H1 (cell line): ENCODE measurements at regions not wholly inside any gene's neighbourhood (a gene's known extent, or its start where the extent isn't known, plus 50 kb on each side); places are given as distances from the start of the nearest gene placed in this dataset.

Experiments used
- CTCF ChIA-PET: fragments of 300-600 bp; sonication (Branson Sonifier 250); formaldehyde crosslinking; loops from one replicate; lab custom pipeline; 2021; ENCODE audit not compliant: partially characterized antibody; lab: Charles Lee
- POLR2A ChIA-PET: fragments of 300-600 bp; sonication (Branson Sonifier 250); formaldehyde crosslinking; loops from one replicate; lab custom pipeline; 2021; ENCODE audit warnings: inconsistent platforms; ENCODE audit not compliant: partially characterized antibody; lab: Charles Lee
- DNase-seq, 2 experiments: peaks; one replicate each; pipeline versions ENCODE4 v3.0.0 to v3.0.0-alpha.2; 2010 to 2022; ENCODE audit warnings: low spot score in 2 of 2, low read depth in 1 of 2, mixed read lengths in 1 of 2
- FAIRE-seq: peaks from 2 replicates; lab custom pipeline; 2011; peaks lifted over from hg19 to GRCh38; lab: Jason Lieb, UNC
- H2AFZ ChIP-seq: 2 replicates; pipeline ENCODE4 v1.8.1; 2012; ENCODE audit warnings: low read length, inconsistent platforms
- H2AK5ac ChIP-seq: 2 replicates; pipeline ENCODE4 v1.6.1; 2013; ENCODE audit warnings: low read depth, low read length
- H2BK120ac ChIP-seq: replicated peaks from 2 replicates; pipeline ENCODE3; 2013; ENCODE audit warnings: low read depth, low read length, inconsistent platforms
- H2BK12ac ChIP-seq: 2 replicates; pipeline ENCODE4 v1.6.1; 2013; ENCODE audit warnings: low read depth, low read length
- H2BK15ac ChIP-seq: 2 replicates; pipeline ENCODE4 v1.6.1; 2013; ENCODE audit warnings: low read length
- H2BK20ac ChIP-seq: 2 replicates; pipeline ENCODE4 v1.6.1; 2013; ENCODE audit warnings: low read length
- H2BK5ac ChIP-seq: 2 replicates; pipeline ENCODE4 v1.6.1; 2013; ENCODE audit warnings: low read depth, low read length
- H3K14ac ChIP-seq: 2 replicates; pipeline ENCODE4 v1.6.1; 2013; ENCODE audit warnings: inconsistent platforms; ENCODE audit not compliant: insufficient read length
- H3K18ac ChIP-seq: 2 replicates; pipeline ENCODE4 v1.6.1; 2013; ENCODE audit warnings: low read length; ENCODE audit errors: extremely low read depth
- H3K23ac ChIP-seq: 2 replicates; pipeline ENCODE4 v1.6.1; 2013; ENCODE audit warnings: inconsistent platforms; ENCODE audit not compliant: insufficient read length
- H3K23me2 ChIP-seq: 2 replicates; pipeline ENCODE4 v1.6.1; 2013; ENCODE audit warnings: low read depth, low read length
- H3K27ac ChIP-seq: 2 replicates; pipeline ENCODE4 v1.6.1; 2011; ENCODE audit warnings: low read depth, low read length, inconsistent platforms
- H3K27me3 ChIP-seq, 4 experiments: replicated peaks in 1 of 4; 1 replicate in 1 of 4; 2 replicates in 3 of 4; pipeline versions ENCODE4 v1.6.1 to v1.8.1; 2011 to 2013; ENCODE audit warnings: low read length in 3 of 4, mild to moderate bottlenecking in 3 of 4, inconsistent platforms in 2 of 4, mixed read lengths in 2 of 4, moderate library complexity in 1 of 4; ENCODE audit not compliant: control insufficient read depth in 3 of 4, insufficient read depth in 3 of 4; ENCODE audit errors: extremely low read depth in 1 of 4
- H3K36me3 ChIP-seq, 4 experiments: 2 replicates each; pipeline versions ENCODE4 v1.6.1 to v1.8.1; 2011 to 2013; ENCODE audit warnings: mild to moderate bottlenecking in 4 of 4, low read length in 3 of 4, moderate library complexity in 2 of 4, control low read depth in 1 of 4, inconsistent platforms in 1 of 4; ENCODE audit not compliant: insufficient read depth in 4 of 4, control insufficient read depth in 2 of 4
- H3K4ac ChIP-seq: replicated peaks from 2 replicates; pipeline ENCODE3; 2013; ENCODE audit warnings: low read length, low read depth, mixed read lengths, inconsistent platforms; ENCODE audit not compliant: insufficient read length
- H3K4me1 ChIP-seq, 4 experiments: replicated peaks in 1 of 4; 1 replicate in 1 of 4; 2 replicates in 3 of 4; pipeline versions ENCODE4 v1.6.1 to v1.8.1; 2011 to 2013; ENCODE audit warnings: low read length in 3 of 4, inconsistent platforms in 2 of 4, mixed read lengths in 1 of 4; ENCODE audit not compliant: insufficient read depth in 4 of 4, control insufficient read depth in 3 of 4
- H3K4me2 ChIP-seq, 2 experiments: 2 replicates each; pipeline versions ENCODE4 v1.6.1 to v1.8.1; 2011 to 2013; ENCODE audit warnings: low read depth in 2 of 2, low read length in 2 of 2, control low read depth in 1 of 2, inconsistent platforms in 1 of 2, mild to moderate bottlenecking in 1 of 2; ENCODE audit not compliant: insufficient read depth in 1 of 2
- H3K4me3 ChIP-seq, 4 experiments: fragments of 200-600, 300-600 bp in 1 of 4; sonication (generic), shearing (Covaris generic), sonication (Bioruptor Twin) in 1 of 4; 2 replicates each; pipeline versions ENCODE4 v1.5.1 to v1.8.1; 2011 to 2016; ENCODE audit warnings: low read length in 4 of 4, low read depth in 3 of 4, control low read depth in 2 of 4, inconsistent platforms in 2 of 4, mild to moderate bottlenecking in 2 of 4, mixed read lengths in 1 of 4, moderate library complexity in 1 of 4; ENCODE audit not compliant: insufficient read depth in 2 of 4; ENCODE audit errors: extremely low read depth in 1 of 4
- H3K56ac ChIP-seq: replicated peaks from 2 replicates; pipeline ENCODE3; 2013; ENCODE audit warnings: low read depth, mild to moderate bottlenecking, mixed read lengths, low read length, inconsistent platforms; ENCODE audit not compliant: insufficient read length
- H3K79me1 ChIP-seq: 2 replicates; pipeline ENCODE4 v1.6.1; 2013; ENCODE audit warnings: low read depth, low read length, control low read depth
- H3K79me2 ChIP-seq, 2 experiments: 2 replicates each; pipeline versions ENCODE4 v1.6.1 to v1.8.1; 2012 to 2013; ENCODE audit warnings: low read length in 2 of 2, mild to moderate bottlenecking in 2 of 2, inconsistent platforms in 1 of 2; ENCODE audit not compliant: insufficient read depth in 2 of 2, control insufficient read depth in 1 of 2
- H3K9ac ChIP-seq, 4 experiments: replicated peaks in 1 of 4; 1 replicate in 1 of 4; 2 replicates in 3 of 4; pipeline versions ENCODE4 v1.6.1 to v1.8.1; 2011 to 2013; ENCODE audit warnings: low read depth in 3 of 4, low read length in 3 of 4, control low read depth in 2 of 4, mild to moderate bottlenecking in 2 of 4, moderate library complexity in 2 of 4, inconsistent platforms in 1 of 4; ENCODE audit errors: extremely low read depth in 1 of 4
- H3K9me3 ChIP-seq, 2 experiments: 2 replicates each; pipeline versions ENCODE4 v1.6.1 to v1.8.1; 2012 to 2013; ENCODE audit warnings: mild to moderate bottlenecking in 2 of 2, moderate library complexity in 2 of 2, control low read depth in 1 of 2, inconsistent platforms in 1 of 2, low read depth in 1 of 2, low read length in 1 of 2, mixed read lengths in 1 of 2; ENCODE audit not compliant: insufficient read depth in 2 of 2
- H4K20me1 ChIP-seq, 2 experiments: replicated peaks in 1 of 2; 2 replicates each; pipeline versions ENCODE3 to v1.8.1; 2011 to 2013; ENCODE audit warnings: inconsistent platforms in 2 of 2, low read length in 2 of 2, mild to moderate bottlenecking in 1 of 2; ENCODE audit not compliant: insufficient read depth in 2 of 2, control insufficient read depth in 1 of 2
- H4K5ac ChIP-seq: 2 replicates; pipeline ENCODE4 v1.6.1; 2013; ENCODE audit warnings: low read length, low read depth, mixed read lengths, inconsistent platforms; ENCODE audit not compliant: insufficient read length
- H4K8ac ChIP-seq: 2 replicates; pipeline ENCODE4 v1.8.0; 2013; ENCODE audit warnings: mild to moderate bottlenecking, moderate library complexity, low read length, inconsistent platforms; ENCODE audit not compliant: insufficient read depth; ENCODE audit errors: extremely low read depth
- H4K91ac ChIP-seq: replicated peaks from 2 replicates; pipeline ENCODE3; 2013; ENCODE audit warnings: low read length, mixed read lengths, inconsistent platforms; ENCODE audit not compliant: insufficient read length
- ATF2 ChIP-seq: IDR thresholded peaks from 2 replicates; pipeline ENCODE4 v1.6.1; 2012; ENCODE audit warnings: low read length, inconsistent platforms
- CREB1 ChIP-seq: IDR thresholded peaks from 2 replicates; pipeline ENCODE4 v1.6.1; 2012; ENCODE audit warnings: inconsistent platforms
- SIRT6 ChIP-seq: IDR thresholded peaks from one replicate; pipeline ENCODE4 v1.7.1; 2012; ENCODE audit warnings: low read length, inconsistent platforms
- SRF ChIP-seq: IDR thresholded peaks from 2 replicates; pipeline ENCODE4 v1.6.1; 2011; ENCODE audit warnings: mild to moderate bottlenecking, low read depth, low read length, moderate library complexity
- TCF12 ChIP-seq: IDR thresholded peaks from 2 replicates; pipeline ENCODE4 v1.6.1; 2011; ENCODE audit warnings: low read depth, mild to moderate bottlenecking, low read length
- TEAD4 ChIP-seq: IDR thresholded peaks from 2 replicates; pipeline ENCODE4 v1.6.1; 2012; ENCODE audit warnings: low read depth, low read length, inconsistent platforms, mixed read lengths
- WGBS, 2 experiments: shearing (Covaris generic) in 1 of 2; methylation state at CpG; one replicate each; pipeline versions ENCODE4 v1.1.6 to v1.1.7; 2013 to 2015; ENCODE audit warnings: low lambda C conversion rate in 2 of 2, mixed read lengths in 2 of 2, inconsistent platforms in 1 of 2, low coverage in 1 of 2, missing lambda C conversion rate in 1 of 2; ENCODE audit not compliant: insufficient replicate concordance in 2 of 2, insufficient coverage in 1 of 2, insufficient read length in 1 of 2; ENCODE audit errors: extremely low coverage in 1 of 2, missing lambda C conversion rate in 1 of 2; 5-methylcytosine and 5-hydroxymethylcytosine counted together

GRCh38 chr13:73842626-73843025, 291.6 kb downstream of the KLF12 start:
- Histone ChIP-seq H4K91ac (no peak overlapping the region), H2AFZ (no peak overlapping the region), H2BK120ac (no peak overlapping the region), H2BK20ac (no peak overlapping the region), H3K79me1 (no peaks in the 10 kb centered on the region), H3K9me3 (no peaks in the 10 kb centered on the region), H3K4me2 (no peak overlapping the region), H2BK12ac (no peak overlapping the region), H3K4me1 (peaks cover 0 to 4% (median under 1%) of the 10 kb centered on the region in 4 experiments; a peak in 2 of 7 replicates), H4K5ac (no peak overlapping the region), H3K27me3 (no peaks in the 10 kb centered on the region), H3K79me2 (no peaks in the 10 kb centered on the region), H3K27ac (no peak overlapping the region), H4K20me1 (no peaks in the 10 kb centered on the region), H3K18ac (no peak overlapping the region), H2BK5ac (no peak overlapping the region), H2BK15ac (no peak overlapping the region), H3K9ac (no peak overlapping the region), H3K14ac (no peak overlapping the region), H3K4me3 (no peak overlapping the region), H4K8ac (no peak overlapping the region), H3K36me3 (no peaks in the 10 kb centered on the region), H3K23me2 (no peaks in the 10 kb centered on the region), H2AK5ac (no peak overlapping the region), H3K23ac (no peak overlapping the region), H3K56ac (no peak overlapping the region), H3K4ac (no peak overlapping the region)
- WGBS, 2 experiments = 93% methylated on average over 4 of the region's 4 CpGs; no CpG with 5 or more reads in 1 of the 2 experiments
- CTCF ChIA-PET = interaction anchor here (1.8 kb wide), 1 partner anchor 75 kb away, joined by 4 read pairs; no protein-coding TSS in a partner anchor
- FAIRE-seq (no peak), DNase-seq (no peak)
- POLR2A ChIA-PET = no interaction called here
- TF ChIP-seq ATF2 (no peak), TEAD4 (no peak), TCF12 (no peak), CREB1 (no peak), SIRT6 (no peak), SRF (no peak)
